ENCODE measurements at regions not wholly inside any gene's neighbourhood (a gene's known extent, or its start where the extent isn't known, plus 50 kb on each side); places are given as distances from the start of the nearest gene placed in this dataset.
A peak's percentile ranks its signal among the peaks of the same experiment; 100 is the strongest.

GRCh38 chr3:189557824-189558223, 73.4 kb upstream of the TP63 start:
- no peak overlapping the region for H3K4me3 ChIP-seq (ENCODE audit: low read depth in 1 of 2, low read length in 2 of 2)
- 92 to 93% methylated on average over 3 of the region's 3 CpGs for WGBS, 2 donors
- no peaks in the 10 kb centered on the region for H3K27me3 ChIP-seq (ENCODE audit: control insufficient read depth in 1 of 2, insufficient read depth in 2 of 2, low read length in 2 of 2)
- no peaks in the 10 kb centered on the region for H3K4me1 ChIP-seq (ENCODE audit: control insufficient read depth in 2 of 2, insufficient read depth in 2 of 2, low read length in 1 of 2)
- H3K9me3 ChIP-seq (ENCODE audit: control insufficient read depth in 2 of 2, insufficient read depth in 1 of 2, low read depth in 1 of 2, low read length in 1 of 2), result no peaks in the 10 kb centered on the region
- no peak overlapping the region for H3K27ac ChIP-seq (ENCODE audit: low read depth in 2 of 2, low read length in 1 of 2)
- no peaks in the 10 kb centered on the region for H3K36me3 ChIP-seq (ENCODE audit: control insufficient read depth in 2 of 2, insufficient read depth in 2 of 2, low read length in 1 of 2)

DNA sequence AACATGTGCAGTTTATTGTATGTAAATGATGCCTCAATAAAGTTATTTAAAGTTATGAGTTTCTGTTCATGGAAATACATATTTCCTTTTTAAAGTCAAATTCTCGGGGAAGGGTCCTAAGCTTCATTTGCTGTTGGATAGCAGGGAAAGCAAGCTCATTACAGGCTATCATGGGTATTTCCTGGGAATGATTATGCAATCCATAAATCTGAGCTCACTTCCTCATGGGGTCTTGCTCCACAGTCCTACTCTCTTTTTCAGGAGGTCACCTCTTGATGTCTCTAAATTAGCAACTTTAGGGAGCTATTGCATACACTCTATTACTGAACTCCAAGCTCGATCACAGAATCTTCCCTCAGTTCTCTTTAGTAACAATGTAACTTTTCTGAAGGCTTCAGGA, 69.9 kb upstream of the TP63 start:
- H3K4me3 ChIP-seq (ENCODE audit: low read depth in 1 of 2, low read length in 2 of 2), result no peak overlapping the region
- H3K36me3 ChIP-seq (ENCODE audit: control insufficient read depth in 2 of 2, insufficient read depth in 2 of 2, low read length in 1 of 2), result no peaks in the 10 kb centered on the region
- H3K27me3 ChIP-seq (ENCODE audit: control insufficient read depth in 1 of 2, insufficient read depth in 2 of 2, low read length in 2 of 2), result no peaks in the 10 kb centered on the region
- 85 to 94% methylated on average over 2 of the region's 2 CpGs for WGBS, 2 donors
- H3K27ac ChIP-seq (ENCODE audit: low read depth in 2 of 2, low read length in 1 of 2), result no peak overlapping the region
- H3K9me3 ChIP-seq (ENCODE audit: control insufficient read depth in 2 of 2, insufficient read depth in 1 of 2, low read depth in 1 of 2, low read length in 1 of 2), result no peaks in the 10 kb centered on the region
- peaks cover 0 to 2% of the 10 kb centered on the region in 2 donors for H3K4me1 ChIP-seq (ENCODE audit: control insufficient read depth in 2 of 2, insufficient read depth in 2 of 2, low read length in 1 of 2)

- peak overlapping the region in 1 of 2 donors; percentile 3 for H3K27ac ChIP-seq (ENCODE audit: low read depth in 2 of 2, low read length in 1 of 2)
- WGBS, 2 donors, result 49 to 55% methylated on average over 6 of the region's 6 CpGs
- peaks cover 0 to 2% of the 10 kb centered on the region in 2 donors for H3K4me1 ChIP-seq (ENCODE audit: control insufficient read depth in 2 of 2, insufficient read depth in 2 of 2, low read length in 1 of 2)
- no peaks in the 10 kb centered on the region for H3K36me3 ChIP-seq (ENCODE audit: control insufficient read depth in 2 of 2, insufficient read depth in 2 of 2, low read length in 1 of 2)
- H3K9me3 ChIP-seq (ENCODE audit: control insufficient read depth in 2 of 2, insufficient read depth in 1 of 2, low read depth in 1 of 2, low read length in 1 of 2), result no peaks in the 10 kb centered on the region
- no peak overlapping the region for H3K4me3 ChIP-seq (ENCODE audit: low read depth in 1 of 2, low read length in 2 of 2)
- no peaks in the 10 kb centered on the region for H3K27me3 ChIP-seq (ENCODE audit: control insufficient read depth in 1 of 2, insufficient read depth in 2 of 2, low read length in 2 of 2)
These were observed 67.2 kb upstream of the TP63 start for GRCh38 chr3:189563853-189564563.

DNA sequence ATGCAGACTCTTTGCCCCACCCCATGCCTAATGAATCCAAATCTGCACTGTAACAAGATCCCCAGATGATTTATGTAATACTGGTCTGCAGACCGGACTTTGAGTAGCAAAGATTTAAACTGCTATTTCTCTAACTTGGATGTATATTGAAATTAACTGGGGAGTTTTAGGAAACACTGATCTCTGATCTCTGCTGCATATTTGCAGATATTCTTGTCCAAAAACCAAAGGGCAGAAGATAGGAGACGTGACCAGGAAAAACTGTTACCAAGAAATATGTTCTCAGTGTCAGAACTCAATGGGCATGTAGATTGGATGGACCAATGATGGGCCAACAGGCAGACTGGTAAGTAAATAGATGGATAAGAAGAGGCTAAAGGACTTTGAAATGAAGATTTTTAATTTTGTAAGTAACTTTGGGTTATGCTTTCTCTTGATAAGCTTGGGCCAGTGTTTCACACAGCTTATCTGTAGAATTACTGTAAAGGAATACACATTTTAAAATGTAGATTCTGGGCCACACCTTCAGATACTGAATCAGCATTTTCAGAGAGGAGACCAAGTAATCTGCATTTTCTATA, 64.5 kb upstream of the TP63 start:
- H3K27me3 ChIP-seq (ENCODE audit: control insufficient read depth in 1 of 2, insufficient read depth in 2 of 2, low read length in 2 of 2), result no peaks in the 10 kb centered on the region
- no peak overlapping the region for H3K4me3 ChIP-seq (ENCODE audit: low read depth in 1 of 2, low read length in 2 of 2)
- H3K36me3 ChIP-seq (ENCODE audit: control insufficient read depth in 2 of 2, insufficient read depth in 2 of 2, low read length in 1 of 2), result no peaks in the 10 kb centered on the region
- WGBS, 2 donors, result 52 to 68% methylated on average over 2 of the region's 2 CpGs
- no peak overlapping the region for H3K27ac ChIP-seq (ENCODE audit: low read depth in 2 of 2, low read length in 1 of 2)
- H3K4me1 ChIP-seq (ENCODE audit: control insufficient read depth in 2 of 2, insufficient read depth in 2 of 2, low read length in 1 of 2), result peaks cover 0 to 2% of the 10 kb centered on the region in 2 donors
- no peaks in the 10 kb centered on the region for H3K9me3 ChIP-seq (ENCODE audit: control insufficient read depth in 2 of 2, insufficient read depth in 1 of 2, low read depth in 1 of 2, low read length in 1 of 2)

DNA sequence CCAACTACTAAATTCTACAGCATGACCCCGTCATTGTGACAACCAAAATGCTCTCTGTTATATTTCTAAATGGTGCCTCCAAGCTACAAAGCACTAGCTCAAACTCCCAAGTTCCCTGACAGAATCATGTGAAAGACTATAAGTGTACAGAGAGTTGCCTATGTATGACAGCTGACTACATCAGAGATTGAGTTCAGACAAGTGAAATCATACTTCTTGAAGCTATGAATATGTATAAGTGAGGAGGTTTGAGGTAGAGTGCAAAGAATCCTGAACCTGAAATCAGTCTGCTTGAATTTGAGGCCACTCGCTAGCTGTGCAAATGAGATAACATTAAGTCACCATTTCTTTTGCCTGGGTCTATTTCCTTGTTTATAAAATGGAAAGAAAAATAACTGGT, 63.9 kb upstream of the TP63 start:
- Histone ChIP-seq H3K27ac (ENCODE audit: low read depth in 2 of 2, low read length in 1 of 2) (no peak overlapping the region), H3K9me3 (ENCODE audit: control insufficient read depth in 2 of 2, insufficient read depth in 1 of 2, low read depth in 1 of 2, low read length in 1 of 2) (no peaks in the 10 kb centered on the region), H3K4me3 (ENCODE audit: low read depth in 1 of 2, low read length in 2 of 2) (no peak overlapping the region), H3K36me3 (ENCODE audit: control insufficient read depth in 2 of 2, insufficient read depth in 2 of 2, low read length in 1 of 2) (no peaks in the 10 kb centered on the region), H3K4me1 (ENCODE audit: control insufficient read depth in 2 of 2, insufficient read depth in 2 of 2, low read length in 1 of 2) (peaks cover 0 to 2% of the 10 kb centered on the region in 2 donors), H3K27me3 (ENCODE audit: control insufficient read depth in 1 of 2, insufficient read depth in 2 of 2, low read length in 2 of 2) (no peaks in the 10 kb centered on the region)
- WGBS, 2 donors, result 88 to 91% methylated on average over 2 of the region's 2 CpGs

DNA sequence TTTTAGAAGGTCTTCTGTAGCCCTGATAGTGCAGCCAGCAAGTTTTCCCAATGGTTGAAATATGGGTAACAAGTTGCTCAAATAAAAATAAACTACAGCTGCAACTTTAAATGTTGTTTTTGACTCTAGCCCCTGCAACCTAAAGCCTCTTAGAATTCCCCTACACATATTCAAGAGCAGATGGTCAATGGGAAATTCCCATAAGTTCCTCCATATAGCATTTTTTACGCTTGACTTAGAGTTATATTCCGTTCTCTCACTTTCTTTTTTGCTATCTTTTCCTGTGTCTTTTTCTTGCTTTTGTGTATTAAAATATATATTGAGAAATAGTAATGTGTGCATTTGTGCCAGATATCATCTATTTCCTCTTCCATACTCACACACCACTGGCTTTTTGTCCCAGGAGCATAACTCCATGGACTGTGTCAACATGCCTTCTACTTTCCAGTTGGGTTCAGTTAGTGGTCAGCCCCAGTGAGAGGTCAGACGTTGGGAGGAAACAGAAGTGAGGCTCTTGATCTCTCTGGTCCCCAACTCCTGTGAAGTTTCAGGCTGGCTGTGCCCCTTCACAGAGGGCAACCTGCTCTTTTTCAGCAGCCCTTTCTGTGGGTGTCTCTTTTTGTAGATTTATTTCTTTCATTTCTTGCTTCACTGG, 63.3 kb upstream of the TP63 start:
- Histone ChIP-seq H3K36me3 (ENCODE audit: control insufficient read depth in 2 of 2, insufficient read depth in 2 of 2, low read length in 1 of 2) (no peaks in the 10 kb centered on the region), H3K4me3 (ENCODE audit: low read depth in 1 of 2, low read length in 2 of 2) (no peak overlapping the region), H3K4me1 (ENCODE audit: control insufficient read depth in 2 of 2, insufficient read depth in 2 of 2, low read length in 1 of 2) (peaks cover 0 to 2% of the 10 kb centered on the region in 2 donors), H3K27me3 (ENCODE audit: control insufficient read depth in 1 of 2, insufficient read depth in 2 of 2, low read length in 2 of 2) (no peaks in the 10 kb centered on the region), H3K9me3 (ENCODE audit: control insufficient read depth in 2 of 2, insufficient read depth in 1 of 2, low read depth in 1 of 2, low read length in 1 of 2) (no peaks in the 10 kb centered on the region), H3K27ac (ENCODE audit: low read depth in 2 of 2, low read length in 1 of 2) (no peak overlapping the region)
- 72% methylated on average over 3 of the region's 3 CpGs for WGBS, 2 donors

DNA sequence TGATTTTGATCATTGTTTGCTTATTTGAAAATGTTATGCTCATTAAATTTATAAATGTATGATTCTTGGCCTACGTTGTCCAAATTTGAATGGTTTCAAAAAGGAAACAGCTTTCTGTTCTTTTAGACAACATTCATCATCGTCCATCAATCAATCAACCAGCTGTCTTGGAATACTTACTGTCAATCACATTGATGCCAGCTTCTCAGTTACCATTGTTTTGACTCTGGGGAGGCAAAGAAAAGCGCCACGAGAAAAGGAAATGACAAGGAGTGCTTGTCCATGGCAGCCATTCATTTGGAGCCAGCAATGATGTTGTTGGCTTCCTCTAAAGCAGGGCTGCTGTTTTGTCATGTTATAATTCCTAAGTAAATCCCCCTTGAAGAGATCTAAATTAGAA, 62.2 kb upstream of the TP63 start:
- H3K36me3 ChIP-seq (ENCODE audit: control insufficient read depth in 2 of 2, insufficient read depth in 2 of 2, low read length in 1 of 2), result no peaks in the 10 kb centered on the region
- 64 to 65% methylated on average over 4 of the region's 4 CpGs for WGBS, 2 donors
- H3K27me3 ChIP-seq (ENCODE audit: control insufficient read depth in 1 of 2, insufficient read depth in 2 of 2, low read length in 2 of 2), result no peaks in the 10 kb centered on the region
- H3K4me1 ChIP-seq (ENCODE audit: control insufficient read depth in 2 of 2, insufficient read depth in 2 of 2, low read length in 1 of 2), result no peaks in the 10 kb centered on the region
- no peak overlapping the region for H3K27ac ChIP-seq (ENCODE audit: low read depth in 2 of 2, low read length in 1 of 2)
- H3K9me3 ChIP-seq (ENCODE audit: control insufficient read depth in 2 of 2, insufficient read depth in 1 of 2, low read depth in 1 of 2, low read length in 1 of 2), result no peaks in the 10 kb centered on the region
- H3K4me3 ChIP-seq (ENCODE audit: low read depth in 1 of 2, low read length in 2 of 2), result no peak overlapping the region

DNA sequence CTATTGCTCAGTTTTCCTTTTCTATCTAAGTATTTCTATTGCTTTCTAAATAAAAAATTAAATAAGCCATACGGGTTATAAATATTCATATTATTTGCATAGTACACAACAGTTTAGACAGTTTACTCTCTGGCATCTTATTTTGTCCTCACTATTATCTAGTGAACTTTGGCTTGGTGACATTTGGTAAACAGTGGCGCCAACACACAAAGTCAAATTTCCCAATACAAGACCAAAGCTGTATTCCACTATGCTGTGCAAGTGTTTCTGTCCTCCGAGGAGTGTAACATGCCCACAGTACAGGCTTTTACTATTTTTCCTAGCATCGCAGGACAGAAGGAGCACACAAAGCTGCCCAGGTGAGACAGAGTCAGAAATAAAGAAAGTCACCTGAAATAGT, 61.7 kb upstream of the TP63 start:
- H3K4me3 ChIP-seq (ENCODE audit: low read depth in 1 of 2, low read length in 2 of 2), result no peak overlapping the region

DNA sequence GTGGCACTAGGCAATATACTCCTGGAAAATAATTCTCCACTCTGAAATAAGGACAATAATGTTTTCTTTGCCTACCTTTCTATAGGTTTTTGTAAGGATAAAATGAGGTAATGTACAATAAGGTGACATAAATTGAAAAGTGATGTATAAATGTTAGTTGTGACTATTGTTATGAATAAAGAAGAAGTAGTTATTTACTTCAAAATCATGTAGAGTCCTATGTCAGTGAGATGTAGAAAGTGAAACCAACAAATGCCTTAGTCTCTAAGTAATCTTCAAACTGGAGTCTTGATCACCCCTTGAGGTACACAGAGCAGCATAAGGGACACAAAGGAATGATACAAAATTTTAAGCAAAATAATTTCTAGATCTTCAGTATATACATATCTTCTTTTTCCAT, 60.3 kb upstream of the TP63 start:
- Histone ChIP-seq H3K9me3 (ENCODE audit: control insufficient read depth in 2 of 2, insufficient read depth in 1 of 2, low read depth in 1 of 2, low read length in 1 of 2) (no peaks in the 10 kb centered on the region), H3K4me1 (ENCODE audit: control insufficient read depth in 2 of 2, insufficient read depth in 2 of 2, low read length in 1 of 2) (no peaks in the 10 kb centered on the region), H3K4me3 (ENCODE audit: low read depth in 1 of 2, low read length in 2 of 2) (no peak overlapping the region), H3K27ac (ENCODE audit: low read depth in 2 of 2, low read length in 1 of 2) (no peak overlapping the region), H3K27me3 (ENCODE audit: control insufficient read depth in 1 of 2, insufficient read depth in 2 of 2, low read length in 2 of 2) (no peaks in the 10 kb centered on the region), H3K36me3 (ENCODE audit: control insufficient read depth in 2 of 2, insufficient read depth in 2 of 2, low read length in 1 of 2) (no peaks in the 10 kb centered on the region)

More for the DNA sequence above, 61.7 kb upstream of the TP63 start:
- Histone ChIP-seq H3K36me3 (ENCODE audit: control insufficient read depth in 2 of 2, insufficient read depth in 2 of 2, low read length in 1 of 2) (no peaks in the 10 kb centered on the region), H3K27me3 (ENCODE audit: control insufficient read depth in 1 of 2, insufficient read depth in 2 of 2, low read length in 2 of 2) (no peaks in the 10 kb centered on the region), H3K9me3 (ENCODE audit: control insufficient read depth in 2 of 2, insufficient read depth in 1 of 2, low read depth in 1 of 2, low read length in 1 of 2) (no peaks in the 10 kb centered on the region), H3K4me1 (ENCODE audit: control insufficient read depth in 2 of 2, insufficient read depth in 2 of 2, low read length in 1 of 2) (no peaks in the 10 kb centered on the region), H3K27ac (ENCODE audit: low read depth in 2 of 2, low read length in 1 of 2) (no peak overlapping the region)
- 91 to 98% methylated on average over 4 of the region's 4 CpGs for WGBS, 2 donors

DNA sequence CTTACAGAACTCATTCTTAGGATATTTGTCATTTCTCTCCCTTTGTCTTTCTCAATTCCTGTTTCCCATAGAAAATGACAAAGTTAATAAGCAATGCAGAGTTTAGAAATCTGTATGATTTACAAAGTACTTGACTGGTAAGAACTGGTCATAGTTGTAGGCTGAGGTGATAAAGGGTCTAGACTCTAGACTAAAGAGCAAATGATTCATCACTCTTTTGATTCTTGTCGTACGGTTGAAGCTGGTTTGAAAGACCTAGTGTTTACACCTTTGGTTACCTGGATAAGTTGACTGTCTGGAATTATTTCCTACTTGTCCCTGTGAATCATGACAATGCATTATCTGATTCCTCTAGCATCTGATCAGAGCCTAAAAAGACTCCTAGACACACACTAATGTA, 58.9 kb upstream of the TP63 start:
- Histone ChIP-seq H3K4me3 (ENCODE audit: low read depth in 1 of 2, low read length in 2 of 2) (no peak overlapping the region), H3K9me3 (ENCODE audit: control insufficient read depth in 2 of 2, insufficient read depth in 1 of 2, low read depth in 1 of 2, low read length in 1 of 2) (no peaks in the 10 kb centered on the region), H3K27me3 (ENCODE audit: control insufficient read depth in 1 of 2, insufficient read depth in 2 of 2, low read length in 2 of 2) (no peaks in the 10 kb centered on the region), H3K4me1 (ENCODE audit: control insufficient read depth in 2 of 2, insufficient read depth in 2 of 2, low read length in 1 of 2) (no peaks in the 10 kb centered on the region), H3K27ac (ENCODE audit: low read depth in 2 of 2, low read length in 1 of 2) (no peak overlapping the region), H3K36me3 (ENCODE audit: control insufficient read depth in 2 of 2, insufficient read depth in 2 of 2, low read length in 1 of 2) (no peaks in the 10 kb centered on the region)
- WGBS, 2 donors, result 51 to 55% methylated on average over 2 of the region's 2 CpGs

Measured in esophagus (tissue), 2 donors.